K562 (cell line): ENCODE measurements at regions not wholly inside any gene's neighbourhood (a gene's known extent, or its start where the extent isn't known, plus 50 kb on each side); places are given as distances from the start of the nearest gene placed in this dataset.

ENCODE experiments used
- ATAC-seq: fragments of 200-7000 bp; cut with Tn5 transposase; 3 replicates; pipeline ENCODE4 v1.9.1; 2020; ENCODE audit warnings: moderate library complexity
- BruUV-seq: library from RNA; stranded (reverse); fragments of 400-500 nt; replicated peaks from 2 replicates; lab custom pipeline; 2021; lab: Mats Ljungman, UMichigan
- CTCF ChIA-PET: fragments of 300-600 bp; formaldehyde crosslinking; extraction: SDS; loops from one replicate; lab custom pipeline; 2021; ENCODE audit warnings: low intra/inter-chr PET ratio; lab: Yijun Ruan, JAX
- POLR2A ChIA-PET: fragments of 300-600, 350-650 bp; sonication (Branson Sonifier 250); formaldehyde crosslinking; extraction: SDS; loops from one replicate; lab custom pipeline; 2021; ENCODE audit warnings: antibody characterized with exemption, inconsistent platforms; lab: Yijun Ruan, JAX
- DNase-seq, 4 experiments: peaks; one replicate each; pipeline versions ENCODE4 v3.0.0 to v3.0.0-alpha.2; 2011 to 2018; ENCODE audit warnings: low spot score in 3 of 4, mixed read lengths in 3 of 4; ENCODE audit errors: extremely low read depth in 1 of 4
- FAIRE-seq: peaks from 2 replicates; lab custom pipeline; 2011; peaks lifted over from hg19 to GRCh38; lab: Jason Lieb, UNC
- H2AFZ ChIP-seq: 2 replicates; pipeline ENCODE4 v1.6.0; 2011; ENCODE audit warnings: low read depth, low read length, control low read depth, inconsistent platforms
- H3K27ac ChIP-seq: fragments of 200-600 bp; 3 replicates; pipeline ENCODE4 v1.8.0; 2011; ENCODE audit warnings: low read depth, mild to moderate bottlenecking, control low read depth, inconsistent platforms, low read length, moderate library complexity, mixed read lengths; ENCODE audit errors: extremely low read depth
- H3K27me3 ChIP-seq, 2 experiments: fragments of 300-600 bp in 1 of 2; 2 replicates in 1 of 2; 3 replicates in 1 of 2; pipeline versions ENCODE4 v1.6.0 to v1.8.0; 2011; ENCODE audit warnings: inconsistent platforms in 2 of 2, low read length in 2 of 2, mild to moderate bottlenecking in 1 of 2, mixed read lengths in 1 of 2, moderate library complexity in 1 of 2; ENCODE audit not compliant: control insufficient read depth in 2 of 2, insufficient read depth in 2 of 2
- H3K36me3 ChIP-seq: fragments of 300-600 bp; 3 replicates; pipeline ENCODE4 v1.8.0; 2011; ENCODE audit warnings: mild to moderate bottlenecking, low read length, inconsistent platforms; ENCODE audit not compliant: control insufficient read depth, insufficient read depth
- H3K4me1 ChIP-seq, 2 experiments: fragments of 200-600 bp in 1 of 2; replicated peaks in 1 of 2; 2 replicates in 1 of 2; 3 replicates in 1 of 2; pipeline versions ENCODE4 v1.5.1 to v1.8.0; 2011; ENCODE audit warnings: inconsistent platforms in 2 of 2, low read length in 2 of 2, mild to moderate bottlenecking in 1 of 2, mixed read lengths in 1 of 2, moderate library complexity in 1 of 2; ENCODE audit not compliant: control insufficient read depth in 2 of 2, insufficient read depth in 2 of 2
- H3K4me2 ChIP-seq: 2 replicates; pipeline ENCODE4 v1.6.1; 2011; ENCODE audit warnings: low read length, control low read depth, inconsistent platforms, mixed read lengths; ENCODE audit not compliant: insufficient read depth
- H3K4me3 ChIP-seq: fragments of 200-600 bp; sonication (generic), shearing (Covaris generic); 2 replicates; pipeline ENCODE4 v1.5.1; 2016; ENCODE audit warnings: control low read depth, inconsistent platforms
- H3K79me2 ChIP-seq: fragments of 200-600 bp; 3 replicates; pipeline ENCODE4 v1.8.0; 2011; ENCODE audit warnings: low read length, inconsistent platforms; ENCODE audit not compliant: control insufficient read depth, insufficient read depth
- H3K9ac ChIP-seq, 2 experiments: 2 replicates each; pipeline versions ENCODE4 v1.6.0 to v1.6.1; 2011; ENCODE audit warnings: low read depth in 2 of 2, low read length in 2 of 2, control low read depth in 1 of 2, inconsistent platforms in 1 of 2, mild to moderate bottlenecking in 1 of 2, mixed read lengths in 1 of 2; ENCODE audit not compliant: insufficient read depth in 1 of 2
- H3K9me1 ChIP-seq: one replicate; pipeline ENCODE4 v1.6.0; 2011; ENCODE audit warnings: inconsistent platforms, mild to moderate bottlenecking, low read length, moderate library complexity; ENCODE audit not compliant: control insufficient read depth, insufficient read depth
- H3K9me3 ChIP-seq: replicated peaks from 2 replicates; pipeline ENCODE4 v1.5.1; 2011; ENCODE audit warnings: low read depth, low read length, inconsistent platforms; ENCODE audit not compliant: control insufficient read depth, insufficient read depth
- H4K20me1 ChIP-seq: replicated peaks from 2 replicates; pipeline ENCODE4 v1.6.1; 2011; ENCODE audit warnings: low read length, inconsistent platforms, mixed read lengths; ENCODE audit not compliant: control insufficient read depth, insufficient read depth
- CTCFL ChIP-seq: IDR thresholded peaks from 2 replicates; pipeline ENCODE4 v1.6.1; 2011; ENCODE audit warnings: borderline replicate concordance, low read depth, mild to moderate bottlenecking, moderate library complexity, low read length; ENCODE audit not compliant: insufficient read depth, poor library complexity, severe bottlenecking
- DNMT1 ChIP-seq: fragments of 450-650 bp; IDR thresholded peaks from 2 replicates; pipeline ENCODE4 v1.6.1; 2016; ENCODE audit warnings: antibody characterized with exemption, mild to moderate bottlenecking
- ESRRB ChIP-seq: fragments of 250-450 bp; sonication (Bioruptor Pico); IDR thresholded peaks from 2 replicates; pipeline ENCODE4 v1.5.0; 2020; ENCODE audit warnings: mild to moderate bottlenecking, moderate library complexity, borderline replicate concordance
- HMG20A ChIP-seq: fragments of 450-650 bp; formaldehyde crosslinking; conservative IDR thresholded peaks from 2 replicates; pipeline ENCODE4 v1.4.0; 2020; ENCODE audit warnings: mild to moderate bottlenecking, mixed read lengths
- HNRNPUL1 ChIP-seq: fragments of 200-400 bp; formaldehyde crosslinking; IDR thresholded peaks from 2 replicates; pipeline ENCODE4 v1.6.1; 2017; ENCODE audit warnings: low read length
- PATZ1 ChIP-seq: fragments of 250-450 bp; sonication (Bioruptor Pico); IDR thresholded peaks from 2 replicates; pipeline ENCODE4 v1.5.0; 2020; ENCODE audit warnings: mild to moderate bottlenecking, borderline replicate concordance
- POLR2G ChIP-seq: fragments of 200-400 bp; formaldehyde crosslinking; IDR thresholded peaks from 2 replicates; pipeline ENCODE4 v1.6.1; 2017; ENCODE audit warnings: low read depth, mild to moderate bottlenecking, antibody characterized with exemption, low read length, moderate library complexity
- PTTG1 ChIP-seq: fragments of 450-650 bp; IDR thresholded peaks from 2 replicates; pipeline ENCODE4 v1.6.1; 2016; ENCODE audit warnings: low read depth, mild to moderate bottlenecking, missing genetic modification characterization, missing compliant biosample characterization
- SLC30A9 ChIP-seq: fragments of 250-450 bp; sonication (Bioruptor Pico); IDR thresholded peaks from 2 replicates; pipeline ENCODE4 v1.8.0; 2022; ENCODE audit warnings: mild to moderate bottlenecking, moderate library complexity
- THAP12 ChIP-seq: fragments of 250-450 bp; sonication (Bioruptor Pico); IDR thresholded peaks from 2 replicates; pipeline ENCODE4 v1.9.0; 2021; ENCODE audit warnings: mild to moderate bottlenecking, inconsistent platforms
- ZBTB7A ChIP-seq: IDR thresholded peaks from 2 replicates; pipeline ENCODE4 v1.6.1; 2011; ENCODE audit warnings: low read depth, mild to moderate bottlenecking, low read length, moderate library complexity, borderline replicate concordance; ENCODE audit not compliant: control insufficient read depth
- ZNF644 ChIP-seq: fragments of 200-800 bp; sonication (Bioruptor generic); IDR thresholded peaks from 2 replicates; pipeline ENCODE4 v1.6.1; 2016; ENCODE audit warnings: low read depth, missing genetic modification characterization, missing compliant biosample characterization
- WGBS: fragments of 100-300 bp; shearing (Covaris generic); methylation state at CpG from one replicate; pipeline ENCODE4 v1.1.6; 2016; ENCODE audit warnings: low coverage, mixed read lengths; ENCODE audit not compliant: insufficient coverage; ENCODE audit errors: missing lambda C conversion rate; 5-methylcytosine and 5-hydroxymethylcytosine counted together
- in situ Hi-C: fragments of 300-500 bp; cut with MboI; formaldehyde crosslinking; loops from 4 replicates; pipeline ENCODE4 v1.15.0; 2018; ENCODE audit warnings: inconsistent platforms, mixed read lengths
- intact Hi-C: fragments of 100-400 bp; cut with micrococcal nuclease; formaldehyde crosslinking; loops from 2 replicates; pipeline ENCODE4 v1.14.2; 2022

- WGBS: 1% methylated on average over 21 of the region's 21 CpGs
- no peak overlapping the region for H3K27ac ChIP-seq
Measured at GRCh38 chr6:1536526-1537429, 72.9 kb upstream of the FOXC1 start.

More at GRCh38 chr6:1536526-1537429, 72.9 kb upstream of the FOXC1 start:
- no peaks in the 10 kb centered on the region for H3K9me1 ChIP-seq
- BruUV-seq: no TSS peak
- POLR2A ChIA-PET: no interaction called here
- no peaks in the 10 kb centered on the region for H3K36me3 ChIP-seq
- intact Hi-C loops: no loop called here
- H3K27me3 ChIP-seq: peaks cover 18 to 35% of the 10 kb centered on the region in 2 experiments; a peak in 4 of 5 replicates
- CTCF ChIA-PET: no interaction called here
- no peaks in the 10 kb centered on the region for H4K20me1 ChIP-seq
- H2AFZ ChIP-seq: no peak overlapping the region
- ATAC-seq (no peak), DNase-seq (no peak), FAIRE-seq (no peak)
- no peaks in the 10 kb centered on the region for H3K9me3 ChIP-seq
- no peaks in the 10 kb centered on the region for H3K79me2 ChIP-seq
- no peak overlapping the region for H3K4me3 ChIP-seq
- H3K4me2 ChIP-seq: no peak overlapping the region
- no peak overlapping the region for H3K9ac ChIP-seq
- in situ Hi-C loops: no loop called here
- TF ChIP-seq PATZ1 (CRISPR knock-in tag) (no peak), ZBTB7A (no peak), DNMT1 (no peak), HNRNPUL1 (no peak), POLR2G (no peak), ESRRB (CRISPR knock-in tag) (no peak), SLC30A9 (CRISPR knock-in tag) (no peak), THAP12 (no peak), ZNF644 (no peak), PTTG1 (no peak), CTCFL (no peak), HMG20A (no peak)
- TF ChIP-seq, all 486 proteins: peak for 0
- H3K4me1 ChIP-seq: no peaks in the 10 kb centered on the region
